ENCODE measurements at regions not wholly inside any gene's neighbourhood (a gene's known extent, or its start where the extent isn't known, plus 50 kb on each side); places are given as distances from the start of the nearest gene placed in this dataset.

GRCh38 chrX:68897118-68897945, 68.5 kb downstream of the EFNB1 start:
- DNase-seq (ENCODE audit: low read depth in 1 of 2, low spot score in 1 of 2) = no peak

GRCh38 chrX:68896581-68896980, 67.8 kb downstream of the EFNB1 start:
- no peak for DNase-seq (ENCODE audit: low read depth in 1 of 2, low spot score in 1 of 2)

GRCh38 chrX:68895778-68896177, 67.0 kb downstream of the EFNB1 start:
- no peak for DNase-seq (ENCODE audit: low read depth in 1 of 2, low spot score in 1 of 2)

- DNase-seq (ENCODE audit: low read depth in 1 of 2, low spot score in 1 of 2) = no peak
Observed at GRCh38 chrX:68895341-68895755, 66.5 kb downstream of the EFNB1 start.

- no peak for DNase-seq (ENCODE audit: low read depth in 1 of 2, low spot score in 1 of 2)
Observed at GRCh38 chrX:68894513-68895340, 65.9 kb downstream of the EFNB1 start.

- no peak for DNase-seq (ENCODE audit: low read depth in 1 of 2, low spot score in 1 of 2)
Observed at GRCh38 chrX:68894142-68894512, 65.3 kb downstream of the EFNB1 start.

- DNase-seq (ENCODE audit: low read depth in 1 of 2, low spot score in 1 of 2) = no peak
Observed at GRCh38 chrX:68892651-68893050, 63.8 kb downstream of the EFNB1 start.

GRCh38 chrX:68892134-68892533, 63.3 kb downstream of the EFNB1 start:
- no peak for DNase-seq (ENCODE audit: low read depth in 1 of 2, low spot score in 1 of 2)
